Erythroblast (primary cell): ENCODE measurements at regions not wholly inside any gene's neighbourhood (a gene's known extent, or its start where the extent isn't known, plus 50 kb on each side); places are given as distances from the start of the nearest gene placed in this dataset.

Experiments used
- GATA1 ChIP-seq: IDR thresholded peaks from 2 replicates; pipeline ENCODE4 v1.6.1; 2011; ENCODE audit warnings: low read depth, mild to moderate bottlenecking, control low read depth, low read length, moderate library complexity
- POLR2A ChIP-seq: IDR thresholded peaks from 2 replicates; pipeline ENCODE4 v1.6.1; 2011; ENCODE audit warnings: mild to moderate bottlenecking, low read length

GRCh38 chr16:54346041-54346440, 59.5 kb upstream of the IRX3 start:
- TF ChIP-seq GATA1 (no peak), POLR2A (no peak)
